ENCODE measurements at regions not wholly inside any gene's neighbourhood (a gene's known extent, or its start where the extent isn't known, plus 50 kb on each side); places are given as distances from the start of the nearest gene placed in this dataset.

GRCh38 chr12:83954956-83955601 lies 957.5 kb downstream of the SLC6A15 start:
- Histone ChIP-seq H3K9me3 (ENCODE audit: control insufficient read depth, insufficient read depth, low read depth, low read length) (no peaks in the 10 kb centered on the region), H3K27ac (ENCODE audit: extremely low read depth, low read depth, low read length) (no peak overlapping the region), H3K4me1 (ENCODE audit: control insufficient read depth, insufficient read depth, low read length) (no peaks in the 10 kb centered on the region), H3K4me3 (ENCODE audit: low read depth, low read length) (no peak overlapping the region), H3K36me3 (ENCODE audit: control insufficient read depth in 2 of 2, insufficient read depth in 1 of 2, low read length in 2 of 2) (no peaks in the 10 kb centered on the region)
- ChIA-PET CTCF (interaction anchor here (0.6 kb wide), 2 partner anchors 76 to 103 kb away, joined by 4 to 5 read pairs; no protein-coding TSS in a partner anchor), POLR2A (no interaction called here)
- TF ChIP-seq ZNF624 (tag by site-specific recombination; IDR thresholded peaks at IDR 0.05) = no peak
- no peak for TF ChIP-seq ZNF560 (tag by site-specific recombination; IDR thresholded peaks at IDR 0.05; ENCODE audit: borderline replicate concordance)
- no peak for TF ChIP-seq ZFP37 (tag by site-specific recombination; IDR thresholded peaks at IDR 0.05)
- no peak for TF ChIP-seq ZNF76 (tag by site-specific recombination; IDR thresholded peaks at IDR 0.05; ENCODE audit: borderline replicate concordance, low read depth)
- TF ChIP-seq ZNF433 (tag by site-specific recombination; IDR thresholded peaks at IDR 0.05; ENCODE audit: low read depth) = no peak
- no peak for TF ChIP-seq ZFHX2 (tag by site-specific recombination; conservative IDR thresholded peaks at IDR 0.05)
- TF ChIP-seq YY1 (tag by site-specific recombination; IDR thresholded peaks at IDR 0.05) = no peak
- no peak for TF ChIP-seq ZFP41 (tag by site-specific recombination; IDR thresholded peaks at IDR 0.05; ENCODE audit: borderline replicate concordance)
- TF ChIP-seq ZNF548 (tag by site-specific recombination; IDR thresholded peaks at IDR 0.05) = no peak
- TF ChIP-seq OSR2 (tag by site-specific recombination; IDR thresholded peaks at IDR 0.05) = no peak
- no peak for TF ChIP-seq ZNF580 (tag by site-specific recombination; IDR thresholded peaks at IDR 0.05)
- TF ChIP-seq AEBP2 (tag by site-specific recombination; IDR thresholded peaks at IDR 0.05; ENCODE audit: borderline replicate concordance) = no peak
- TF ChIP-seq ZNF121 (tag by site-specific recombination; IDR thresholded peaks at IDR 0.05) = no peak
- no peak for TF ChIP-seq ZNF354C (tag by site-specific recombination; IDR thresholded peaks at IDR 0.05; ENCODE audit: borderline replicate concordance, low read depth)
- no peak for TF ChIP-seq SALL2 (tag by site-specific recombination; IDR thresholded peaks at IDR 0.05; ENCODE audit: borderline replicate concordance)
- no peak for TF ChIP-seq ZNF423 (tag by site-specific recombination; IDR thresholded peaks at IDR 0.05)
- no peak for TF ChIP-seq PRDM4 (tag by site-specific recombination; IDR thresholded peaks at IDR 0.05)
- no peak for TF ChIP-seq ZNF341 (tag by site-specific recombination; IDR thresholded peaks at IDR 0.05; ENCODE audit: low read depth)
- no peak for TF ChIP-seq ZNF112 (tag by site-specific recombination; IDR thresholded peaks at IDR 0.05)

- Histone ChIP-seq H3K36me3 (ENCODE audit: control insufficient read depth in 2 of 2, insufficient read depth in 1 of 2, low read length in 2 of 2) (no peaks in the 10 kb centered on the region), H3K4me1 (ENCODE audit: control insufficient read depth, insufficient read depth, low read length) (no peaks in the 10 kb centered on the region), H3K27ac (ENCODE audit: extremely low read depth, low read depth, low read length) (no peak overlapping the region), H3K9me3 (ENCODE audit: control insufficient read depth, insufficient read depth, low read depth, low read length) (no peaks in the 10 kb centered on the region), H3K4me3 (ENCODE audit: low read depth, low read length) (no peak overlapping the region)
- CTCF ChIA-PET = no interaction called here
- POLR2A ChIA-PET = no interaction called here
- no peak for TF ChIP-seq ZNF776 (tag by site-specific recombination; IDR thresholded peaks at IDR 0.05; ENCODE audit: borderline replicate concordance)
- no peak for TF ChIP-seq GFI1B (tag by site-specific recombination; IDR thresholded peaks at IDR 0.05)
- TF ChIP-seq ZNF311 (tag by site-specific recombination; IDR thresholded peaks at IDR 0.05; ENCODE audit: borderline replicate concordance) = no peak
- no peak for TF ChIP-seq INSM2 (tag by site-specific recombination; IDR thresholded peaks at IDR 0.05)
- TF ChIP-seq ZEB2 (tag by site-specific recombination; IDR thresholded peaks at IDR 0.05) = no peak
- TF ChIP-seq ZNF202 (tag by site-specific recombination; IDR thresholded peaks at IDR 0.05; ENCODE audit: borderline replicate concordance) = no peak
- TF ChIP-seq ZNF335 (tag by site-specific recombination; conservative IDR thresholded peaks at IDR 0.05) = no peak
- TF ChIP-seq BCL6B (tag by site-specific recombination; IDR thresholded peaks at IDR 0.05) = no peak
- no peak for TF ChIP-seq ZNF423 (tag by site-specific recombination; IDR thresholded peaks at IDR 0.05)
- TF ChIP-seq ZNF658 (tag by site-specific recombination; IDR thresholded peaks at IDR 0.05) = no peak
These were observed 958.4 kb downstream of the SLC6A15 start for GRCh38 chr12:83954071-83954789.
